ENCODE measurements at regions not wholly inside any gene's neighbourhood (a gene's known extent, or its start where the extent isn't known, plus 50 kb on each side); places are given as distances from the start of the nearest gene placed in this dataset.

- TF ChIP-seq CTCF (IDR thresholded peaks at IDR 0.05) = no peak
- no peak for TF ChIP-seq POLR2A (IDR thresholded peaks at IDR 0.05)
Measured at GRCh38 chr16:54690306-54690705, 240.4 kb upstream of the IRX5 start.
